ENCODE measurements at regions not wholly inside any gene's neighbourhood (a gene's known extent, or its start where the extent isn't known, plus 50 kb on each side); places are given as distances from the start of the nearest gene placed in this dataset.

DNA sequence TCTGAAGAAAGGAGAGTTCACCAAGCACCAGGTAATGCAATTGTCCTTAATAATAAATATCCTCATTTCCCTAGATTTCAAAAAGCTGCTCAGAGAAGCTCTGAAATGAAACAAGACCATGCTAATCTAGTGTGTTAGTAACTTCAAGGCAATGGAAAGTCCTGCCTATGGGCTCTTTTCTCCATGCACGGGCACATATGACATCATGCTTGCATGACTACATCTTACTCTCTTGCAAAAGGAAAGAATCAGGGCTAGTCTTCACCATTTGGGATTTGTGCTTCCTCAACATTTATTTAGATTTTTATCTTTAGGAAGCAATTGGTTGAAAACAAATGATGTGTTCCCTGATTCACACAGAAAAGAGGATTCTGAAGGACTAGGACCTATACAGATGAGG is 204.0 kb upstream of the POU3F3 start:
- CTCF ChIA-PET = no interaction called here
- POLR2A ChIA-PET = no interaction called here
- Histone ChIP-seq H3K4me3 (ENCODE audit: low read depth, low read length) (no peak overlapping the region), H3K36me3 (ENCODE audit: control insufficient read depth in 2 of 2, insufficient read depth in 1 of 2, low read length in 2 of 2) (no peaks in the 10 kb centered on the region), H3K4me1 (ENCODE audit: control insufficient read depth, insufficient read depth, low read length) (no peaks in the 10 kb centered on the region), H3K27ac (ENCODE audit: extremely low read depth, low read depth, low read length) (no peak overlapping the region), H3K9me3 (ENCODE audit: control insufficient read depth, insufficient read depth, low read depth, low read length) (no peaks in the 10 kb centered on the region)
- TF ChIP-seq YY2 (tag by site-specific recombination; IDR thresholded peaks at IDR 0.05) = no peak
- no peak for TF ChIP-seq ZNF558 (tag by site-specific recombination; IDR thresholded peaks at IDR 0.05)
- TF ChIP-seq ZNF555 (tag by site-specific recombination; conservative IDR thresholded peaks at IDR 0.05) = no peak
- TF ChIP-seq, protein P1, sequence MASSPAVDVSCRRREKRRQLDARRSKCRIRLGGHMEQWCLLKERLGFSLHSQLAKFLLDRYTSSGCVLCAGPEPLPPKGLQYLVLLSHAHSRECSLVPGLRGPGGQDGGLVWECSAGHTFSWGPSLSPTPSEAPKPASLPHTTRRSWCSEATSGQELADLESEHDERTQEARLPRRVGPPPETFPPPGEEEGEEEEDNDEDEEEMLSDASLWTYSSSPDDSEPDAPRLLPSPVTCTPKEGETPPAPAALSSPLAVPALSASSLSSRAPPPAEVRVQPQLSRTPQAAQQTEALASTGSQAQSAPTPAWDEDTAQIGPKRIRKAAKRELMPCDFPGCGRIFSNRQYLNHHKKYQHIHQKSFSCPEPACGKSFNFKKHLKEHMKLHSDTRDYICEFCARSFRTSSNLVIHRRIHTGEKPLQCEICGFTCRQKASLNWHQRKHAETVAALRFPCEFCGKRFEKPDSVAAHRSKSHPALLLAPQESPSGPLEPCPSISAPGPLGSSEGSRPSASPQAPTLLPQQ (tag by site-specific recombination; IDR thresholded peaks at IDR 0.05) = no peak
- TF ChIP-seq ZNF423 (tag by site-specific recombination; IDR thresholded peaks at IDR 0.05) = no peak
- no peak for TF ChIP-seq REPIN1 (tag by site-specific recombination; IDR thresholded peaks at IDR 0.05; ENCODE audit: low read depth)

GRCh38 chr2:104650405-104650996 is 203.4 kb upstream of the POU3F3 start:
- H3K27ac ChIP-seq (ENCODE audit: extremely low read depth, low read depth, low read length) = no peak overlapping the region
- TF ChIP-seq GLI2 (tag by site-specific recombination; IDR thresholded peaks at IDR 0.05; ENCODE audit: borderline replicate concordance, low read depth) (no peak), ZNF366 (tag by site-specific recombination; conservative IDR thresholded peaks at IDR 0.05) (peak; percentile 55; the same call in 1 of the 2 replicates), ZBTB6 (tag by site-specific recombination; IDR thresholded peaks at IDR 0.05) (no peak), ZNF785 (tag by site-specific recombination; IDR thresholded peaks at IDR 0.05) (no peak), ZNF701 (tag by site-specific recombination; IDR thresholded peaks at IDR 0.05) (no peak), PRDM1 (tag by site-specific recombination; IDR thresholded peaks at IDR 0.05) (peak; percentile 72), ZNF449 (tag by site-specific recombination; IDR thresholded peaks at IDR 0.05) (no peak), ZNF266 (tag by site-specific recombination; IDR thresholded peaks at IDR 0.05; ENCODE audit: low read depth) (no peak), ZNF626 (tag by site-specific recombination; IDR thresholded peaks at IDR 0.05) (no peak)
- H3K36me3 ChIP-seq (ENCODE audit: control insufficient read depth in 2 of 2, insufficient read depth in 1 of 2, low read length in 2 of 2) = no peaks in the 10 kb centered on the region
- ChIA-PET CTCF (no interaction called here), POLR2A (no interaction called here)
- no peaks in the 10 kb centered on the region for H3K4me1 ChIP-seq (ENCODE audit: control insufficient read depth, insufficient read depth, low read length)
- no peak overlapping the region for H3K4me3 ChIP-seq (ENCODE audit: low read depth, low read length)
- no peaks in the 10 kb centered on the region for H3K9me3 ChIP-seq (ENCODE audit: control insufficient read depth, insufficient read depth, low read depth, low read length)

DNA sequence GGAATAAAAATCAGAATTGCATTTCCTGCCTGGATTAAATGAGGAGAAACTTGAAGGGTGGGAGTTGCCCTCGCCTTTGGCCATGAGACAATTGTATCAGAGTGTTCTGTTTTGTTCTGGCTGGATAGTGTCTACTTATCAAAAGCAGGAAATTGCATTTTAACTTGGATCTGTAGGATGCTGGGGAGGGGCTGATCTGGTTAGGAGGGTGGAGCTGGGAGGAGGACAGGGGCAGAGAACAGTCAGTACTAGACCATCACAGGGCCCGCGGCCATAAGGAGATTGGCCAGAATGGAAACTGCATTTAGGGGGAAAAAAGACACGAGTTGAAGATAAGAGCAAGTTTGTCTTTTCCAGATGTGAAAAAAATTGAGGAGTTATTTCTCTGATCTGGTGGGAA is 199.1 kb upstream of the POU3F3 start:
- no peaks in the 10 kb centered on the region for H3K4me1 ChIP-seq (ENCODE audit: control insufficient read depth, insufficient read depth, low read length)
- ChIA-PET CTCF (interaction anchor here (0.6 to 1.1 kb wide), 3 partner anchors 11 to 239 kb away, joined by 3 to 4 read pairs (median 3); no protein-coding TSS in a partner anchor), POLR2A (no interaction called here)
- no peak overlapping the region for H3K4me3 ChIP-seq (ENCODE audit: low read depth, low read length)
- H3K27ac ChIP-seq (ENCODE audit: extremely low read depth, low read depth, low read length) = no peak overlapping the region
- H3K36me3 ChIP-seq (ENCODE audit: control insufficient read depth in 2 of 2, insufficient read depth in 1 of 2, low read length in 2 of 2) = no peaks in the 10 kb centered on the region
- no peaks in the 10 kb centered on the region for H3K9me3 ChIP-seq (ENCODE audit: control insufficient read depth, insufficient read depth, low read depth, low read length)
- TF ChIP-seq ZNF654 (tag by site-specific recombination; IDR thresholded peaks at IDR 0.05; ENCODE audit: low read depth) = no peak
- TF ChIP-seq KLF1 (tag by site-specific recombination; IDR thresholded peaks at IDR 0.05) = no peak
- no peak for TF ChIP-seq ZNF560 (tag by site-specific recombination; IDR thresholded peaks at IDR 0.05; ENCODE audit: borderline replicate concordance)
- TF ChIP-seq, protein P2, sequence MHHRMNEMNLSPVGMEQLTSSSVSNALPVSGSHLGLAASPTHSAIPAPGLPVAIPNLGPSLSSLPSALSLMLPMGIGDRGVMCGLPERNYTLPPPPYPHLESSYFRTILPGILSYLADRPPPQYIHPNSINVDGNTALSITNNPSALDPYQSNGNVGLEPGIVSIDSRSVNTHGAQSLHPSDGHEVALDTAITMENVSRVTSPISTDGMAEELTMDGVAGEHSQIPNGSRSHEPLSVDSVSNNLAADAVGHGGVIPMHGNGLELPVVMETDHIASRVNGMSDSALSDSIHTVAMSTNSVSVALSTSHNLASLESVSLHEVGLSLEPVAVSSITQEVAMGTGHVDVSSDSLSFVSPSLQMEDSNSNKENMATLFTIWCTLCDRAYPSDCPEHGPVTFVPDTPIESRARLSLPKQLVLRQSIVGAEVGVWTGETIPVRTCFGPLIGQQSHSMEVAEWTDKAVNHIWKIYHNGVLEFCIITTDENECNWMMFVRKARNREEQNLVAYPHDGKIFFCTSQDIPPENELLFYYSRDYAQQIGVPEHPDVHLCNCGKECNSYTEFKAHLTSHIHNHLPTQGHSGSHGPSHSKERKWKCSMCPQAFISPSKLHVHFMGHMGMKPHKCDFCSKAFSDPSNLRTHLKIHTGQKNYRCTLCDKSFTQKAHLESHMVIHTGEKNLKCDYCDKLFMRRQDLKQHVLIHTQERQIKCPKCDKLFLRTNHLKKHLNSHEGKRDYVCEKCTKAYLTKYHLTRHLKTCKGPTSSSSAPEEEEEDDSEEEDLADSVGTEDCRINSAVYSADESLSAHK (tag by site-specific recombination; IDR thresholded peaks at IDR 0.05) = no peak
- no peak for TF ChIP-seq ZNF544 (tag by site-specific recombination; IDR thresholded peaks at IDR 0.05)
